ENCODE measurements at regions not wholly inside any gene's neighbourhood (a gene's known extent, or its start where the extent isn't known, plus 50 kb on each side); places are given as distances from the start of the nearest gene placed in this dataset.

GRCh38 chr4:152193059-152193458 lies 342.8 kb downstream of the FBXW7 start:
- TF ChIP-seq EZH2 (IDR thresholded peaks at IDR 0.05; ENCODE audit: insufficient read depth, poor library complexity, severe bottlenecking) (no peak), EZH2phosphoT487 (IDR thresholded peaks at IDR 0.05; ENCODE audit: insufficient read depth, low read depth) (no peak)

All from GM23248 (cell line).